H9 (cell line): ENCODE measurements at regions not wholly inside any gene's neighbourhood (a gene's known extent, or its start where the extent isn't known, plus 50 kb on each side); places are given as distances from the start of the nearest gene placed in this dataset.

Experiments used
- DNase-seq: peaks from one replicate; pipeline ENCODE4 v3.0.0-alpha.2; 2017
- H2AFZ ChIP-seq: one replicate; pipeline ENCODE4 v1.6.1; 2013; ENCODE audit warnings: mild to moderate bottlenecking, low read length, control low read depth, moderate library complexity
- H2AK5ac ChIP-seq: 2 replicates; pipeline ENCODE4 v1.6.1; 2013; ENCODE audit warnings: low read length, control low read depth, mixed read lengths; ENCODE audit not compliant: insufficient read length
- H2BK120ac ChIP-seq: one replicate; pipeline ENCODE4 v1.6.1; 2013; ENCODE audit warnings: low read depth, mild to moderate bottlenecking, low read length, control low read depth, inconsistent platforms; ENCODE audit not compliant: poor library complexity, severe bottlenecking
- H2BK12ac ChIP-seq: 2 replicates; pipeline ENCODE4 v1.6.1; 2013; ENCODE audit warnings: low read length, control low read depth, mixed read lengths, low read depth; ENCODE audit not compliant: insufficient read length
- H2BK15ac ChIP-seq: 2 replicates; pipeline ENCODE4 v1.6.1; 2013; ENCODE audit warnings: low read depth, low read length, control low read depth
- H2BK20ac ChIP-seq: one replicate; pipeline ENCODE4 v1.6.1; 2013; ENCODE audit warnings: low read depth, mild to moderate bottlenecking, low read length, control low read depth, inconsistent platforms; ENCODE audit not compliant: poor library complexity, severe bottlenecking
- H2BK5ac ChIP-seq: 2 replicates; pipeline ENCODE4 v1.6.1; 2013; ENCODE audit warnings: low read length, control low read depth, mixed read lengths; ENCODE audit not compliant: insufficient read length
- H3K14ac ChIP-seq: 2 replicates; pipeline ENCODE4 v1.6.1; 2013; ENCODE audit warnings: low read length, control low read depth; ENCODE audit not compliant: insufficient read depth
- H3K18ac ChIP-seq: 2 replicates; pipeline ENCODE4 v1.6.1; 2013; ENCODE audit warnings: low read depth, mild to moderate bottlenecking, mixed read lengths, low read length, control low read depth; ENCODE audit not compliant: insufficient read length
- H3K23ac ChIP-seq: 2 replicates; pipeline ENCODE4 v1.6.1; 2013; ENCODE audit warnings: low read length, control low read depth, mixed read lengths, low read depth; ENCODE audit not compliant: insufficient read length
- H3K23me2 ChIP-seq: 2 replicates; pipeline ENCODE4 v1.6.1; 2013; ENCODE audit warnings: low read depth, mild to moderate bottlenecking, mixed read lengths, low read length, control low read depth; ENCODE audit not compliant: insufficient read length, poor library complexity, severe bottlenecking
- H3K27ac ChIP-seq: 2 replicates; pipeline ENCODE4 v1.5.1; 2013; ENCODE audit warnings: low read length, control low read depth, mixed read lengths, low read depth; ENCODE audit not compliant: insufficient read length
- H3K27me3 ChIP-seq: 2 replicates; pipeline ENCODE4 v1.6.1; 2013; ENCODE audit warnings: low read length, control low read depth, inconsistent platforms; ENCODE audit not compliant: insufficient read depth
- H3K4ac ChIP-seq: 2 replicates; pipeline ENCODE4 v1.6.1; 2013; ENCODE audit warnings: low read depth, mild to moderate bottlenecking, control low read depth, inconsistent platforms, low read length, moderate library complexity
- H3K4me1 ChIP-seq: 2 replicates; pipeline ENCODE4 v1.6.1; 2013; ENCODE audit warnings: low read length, control low read depth, inconsistent platforms; ENCODE audit not compliant: insufficient read depth
- H3K4me2 ChIP-seq: 2 replicates; pipeline ENCODE4 v1.6.1; 2013; ENCODE audit warnings: low read length, control low read depth, mixed read lengths; ENCODE audit not compliant: insufficient read length, insufficient read depth
- H3K56ac ChIP-seq: 2 replicates; pipeline ENCODE4 v1.6.1; 2013; ENCODE audit warnings: low read depth, mild to moderate bottlenecking, mixed read lengths, low read length, control low read depth; ENCODE audit not compliant: insufficient read length
- H3K79me1 ChIP-seq: 2 replicates; pipeline ENCODE4 v1.6.1; 2013; ENCODE audit warnings: low read depth, mild to moderate bottlenecking, moderate library complexity, low read length, control low read depth, inconsistent platforms; ENCODE audit not compliant: insufficient read depth, poor library complexity, severe bottlenecking
- H3K79me2 ChIP-seq: 2 replicates; pipeline ENCODE4 v1.6.1; 2013; ENCODE audit warnings: low read length, control low read depth, inconsistent platforms; ENCODE audit not compliant: insufficient read depth
- H3K9ac ChIP-seq: 2 replicates; pipeline ENCODE4 v1.6.1; 2013; ENCODE audit warnings: low read length, control low read depth, mixed read lengths; ENCODE audit not compliant: insufficient read length; ENCODE audit errors: extremely low read depth
- H3K9me3 ChIP-seq: one replicate; pipeline ENCODE4 v1.6.1; 2013; ENCODE audit warnings: low read depth, low read length, inconsistent platforms; ENCODE audit not compliant: control insufficient read depth
- H3T11ph ChIP-seq: one replicate; pipeline ENCODE4 v1.6.1; 2013; ENCODE audit warnings: mild to moderate bottlenecking, low read length, control low read depth, inconsistent platforms
- H4K20me1 ChIP-seq: one replicate; pipeline ENCODE4 v1.6.1; 2013; ENCODE audit not compliant: control insufficient read depth, insufficient read length, insufficient read depth
- H4K5ac ChIP-seq: 2 replicates; pipeline ENCODE4 v1.6.1; 2013; ENCODE audit warnings: low read depth, mild to moderate bottlenecking, mixed read lengths, low read length, control low read depth; ENCODE audit not compliant: insufficient read length
- H4K8ac ChIP-seq: replicated peaks from 2 replicates; pipeline ENCODE4 v1.6.1; 2013; ENCODE audit warnings: low read length, control low read depth, mixed read lengths, low read depth; ENCODE audit not compliant: insufficient read length
- H4K91ac ChIP-seq: 2 replicates; pipeline ENCODE4 v1.6.1; 2013; ENCODE audit warnings: low read depth, mild to moderate bottlenecking, moderate library complexity, mixed read lengths, low read length, control low read depth; ENCODE audit not compliant: insufficient read length
- H3K27ac Mint-ChIP-seq, 3 experiments: 2 replicates in 2 of 3; 3 replicates in 1 of 3; pipeline ENCODE4 v1.8.0; 2020 to 2021; ENCODE audit warnings: mixed read lengths in 3 of 3, mild to moderate bottlenecking in 1 of 3, moderate library complexity in 1 of 3
- H3K27me3 Mint-ChIP-seq: 2 replicates; pipeline ENCODE4 v1.8.0; 2021; ENCODE audit warnings: low read depth, mild to moderate bottlenecking, moderate library complexity, mixed read lengths
- H3K36me3 Mint-ChIP-seq, 3 experiments: 2 replicates in 2 of 3; 3 replicates in 1 of 3; pipeline ENCODE4 v1.8.0; 2020 to 2021; ENCODE audit warnings: low read depth in 3 of 3, mixed read lengths in 3 of 3; ENCODE audit not compliant: insufficient read depth in 1 of 3
- H3K4me1 Mint-ChIP-seq, 2 experiments: 2 replicates each; pipeline ENCODE4 v1.8.0; 2020; ENCODE audit warnings: mixed read lengths in 2 of 2
- H3K4me3 Mint-ChIP-seq, 2 experiments: 2 replicates in 1 of 2; 3 replicates in 1 of 2; pipeline ENCODE4 v1.8.0; 2020 to 2021; ENCODE audit warnings: mild to moderate bottlenecking in 2 of 2, mixed read lengths in 2 of 2, moderate library complexity in 1 of 2
- H3K9me3 Mint-ChIP-seq, 2 experiments: 2 replicates in 1 of 2; 3 replicates in 1 of 2; pipeline ENCODE4 v1.8.0; 2020; ENCODE audit warnings: mild to moderate bottlenecking in 2 of 2, mixed read lengths in 2 of 2, moderate library complexity in 1 of 2
- CTCF ChIP-seq: fragments of 200-600 bp; sonication (generic); conservative IDR thresholded peaks from 3 replicates; pipeline ENCODE4 v1.8.0; 2021; ENCODE audit warnings: antibody characterized with exemption, mild to moderate bottlenecking
- WGBS: extraction: QIAGEN DNeasy Blood & Tissue Kit; methylation state at CpG from one replicate; pipeline ENCODE4 v1.1.7; 2013; ENCODE audit warnings: missing lambda C conversion rate, low lambda C conversion rate, mixed read lengths; ENCODE audit not compliant: insufficient read length; ENCODE audit errors: extremely low coverage; 5-methylcytosine and 5-hydroxymethylcytosine counted together

GRCh38 chr6:140105241-140105640, 730.8 kb upstream of the CITED2 start:
- Histone ChIP-seq H2BK120ac (peak overlapping the region; percentile 19), H3K9ac (no peak overlapping the region), H3K56ac (no peak overlapping the region), H3K4me2 (no peak overlapping the region), H2BK12ac (no peak overlapping the region), H3K23me2 (no peaks in the 10 kb centered on the region), H3K4ac (no peak overlapping the region), H2BK5ac (no peak overlapping the region), H2BK20ac (no peak overlapping the region), H2BK15ac (no peak overlapping the region), H4K5ac (no peak overlapping the region), H2AK5ac (no peak overlapping the region), H3T11ph (no peak overlapping the region), H3K4me1 (peaks cover 3% of the 10 kb centered on the region; the same call in 1 of the 2 replicates), H2AFZ (peak overlapping the region; percentile 51), H3K27me3 (no peaks in the 10 kb centered on the region), H3K27ac (no peak overlapping the region), H3K14ac (no peak overlapping the region), H4K91ac (no peak overlapping the region), H4K20me1 (no peaks in the 10 kb centered on the region), H4K8ac (no peak overlapping the region), H3K79me2 (no peaks in the 10 kb centered on the region), H3K18ac (no peak overlapping the region), H3K79me1 (no peaks in the 10 kb centered on the region), H3K23ac (no peak overlapping the region), H3K9me3 (no peaks in the 10 kb centered on the region)
- no peak for DNase-seq
- TF ChIP-seq CTCF: no peak
- Mint-ChIP-seq H3K27ac (peak overlapping the region in 1 of 3 experiments; percentile 94; a peak in 2 of 7 replicates), H3K36me3 (no peaks in the 10 kb centered on the region), H3K27me3 (no peaks in the 10 kb centered on the region; the same call in 1 of the 2 replicates), H3K9me3 (no peaks in the 10 kb centered on the region), H3K4me1 (peaks cover 24 to 26% of the 10 kb centered on the region in 2 experiments), H3K4me3 (no peak overlapping the region)
- no CpG with 5 or more reads among the region's 3 CpGs for WGBS
